Osteoblast (primary cell): ENCODE measurements at regions not wholly inside any gene's neighbourhood (a gene's known extent, or its start where the extent isn't known, plus 50 kb on each side); places are given as distances from the start of the nearest gene placed in this dataset.

Experiments
- DNase-seq: peaks from one replicate; pipeline ENCODE4 v3.0.0; 2011; ENCODE audit warnings: low spot score, mixed read lengths; ENCODE audit not compliant: insufficient read length; ENCODE audit errors: missing footprints
- H2AFZ ChIP-seq: 2 replicates; pipeline ENCODE4 v1.6.0; 2011; ENCODE audit warnings: mild to moderate bottlenecking, low read length
- H3K27ac ChIP-seq: 2 replicates; pipeline ENCODE4 v1.5.1; 2011; ENCODE audit warnings: mild to moderate bottlenecking, low read depth, low read length, moderate library complexity
- H3K27me3 ChIP-seq: 2 replicates; pipeline ENCODE4 v1.6.0; 2012; ENCODE audit warnings: mild to moderate bottlenecking, control low read depth, inconsistent platforms, low read length, moderate library complexity; ENCODE audit not compliant: insufficient read depth
- H3K36me3 ChIP-seq: 2 replicates; pipeline ENCODE4 v1.5.1; 2011; ENCODE audit warnings: mild to moderate bottlenecking, low read length, control low read depth, moderate library complexity; ENCODE audit not compliant: insufficient read depth
- H3K4me1 ChIP-seq: 2 replicates; pipeline ENCODE4 v1.5.1; 2011; ENCODE audit warnings: mild to moderate bottlenecking, low read length, control low read depth, moderate library complexity; ENCODE audit not compliant: insufficient read depth
- H3K4me2 ChIP-seq: 2 replicates; pipeline ENCODE4 v1.6.0; 2011; ENCODE audit warnings: mild to moderate bottlenecking, low read length; ENCODE audit not compliant: insufficient read depth
- H3K4me3 ChIP-seq: fragments of 200-600 bp; sonication (generic); 3 replicates; pipeline ENCODE4 v1.5.1; 2012; ENCODE audit warnings: mild to moderate bottlenecking, low read length, inconsistent platforms; ENCODE audit not compliant: insufficient read depth
- H3K79me2 ChIP-seq: 2 replicates; pipeline ENCODE4 v1.6.0; 2012; ENCODE audit warnings: mild to moderate bottlenecking, low read length, control low read depth, inconsistent platforms; ENCODE audit not compliant: insufficient read depth
- H3K9me3 ChIP-seq: 2 replicates; pipeline ENCODE4 v1.5.1; 2011; ENCODE audit warnings: low read depth, low read length, control low read depth
- H4K20me1 ChIP-seq: 2 replicates; pipeline ENCODE4 v1.6.0; 2012; ENCODE audit warnings: mild to moderate bottlenecking, low read length, control low read depth; ENCODE audit not compliant: insufficient read depth
- CTCF ChIP-seq: IDR thresholded peaks from 2 replicates; pipeline ENCODE4 v1.5.1; 2011; ENCODE audit warnings: mild to moderate bottlenecking, low read depth, low read length, moderate library complexity; ENCODE audit errors: extremely low read depth

- H4K20me1 ChIP-seq = no peaks in the 10 kb centered on the region
- H3K4me1 ChIP-seq = no peaks in the 10 kb centered on the region
- H3K4me3 ChIP-seq = no peak overlapping the region
- H3K27ac ChIP-seq = no peak overlapping the region
- no peaks in the 10 kb centered on the region for H3K36me3 ChIP-seq
- H3K4me2 ChIP-seq = no peak overlapping the region
- no peak overlapping the region for H2AFZ ChIP-seq
- no peak for DNase-seq
- no peaks in the 10 kb centered on the region for H3K79me2 ChIP-seq
- no peak for TF ChIP-seq CTCF
- peaks cover 23% of the 10 kb centered on the region for H3K27me3 ChIP-seq
- H3K9me3 ChIP-seq = no peaks in the 10 kb centered on the region
Observed at GRCh38 chr22:27387561-27387960, 414.0 kb downstream of the MN1 start.

GRCh38 chr22:27388090-27388600 is 413.4 kb downstream of the MN1 start:
- no peaks in the 10 kb centered on the region for H3K4me1 ChIP-seq
- no peaks in the 10 kb centered on the region for H3K79me2 ChIP-seq
- DNase-seq = no peak
- no peaks in the 10 kb centered on the region for H4K20me1 ChIP-seq
- H2AFZ ChIP-seq = no peak overlapping the region
- no peak overlapping the region for H3K4me3 ChIP-seq
- no peak overlapping the region for H3K27ac ChIP-seq
- peaks cover 23% of the 10 kb centered on the region for H3K27me3 ChIP-seq
- no peaks in the 10 kb centered on the region for H3K9me3 ChIP-seq
- H3K36me3 ChIP-seq = no peaks in the 10 kb centered on the region
- no peak for TF ChIP-seq CTCF
- H3K4me2 ChIP-seq = no peak overlapping the region

DNA sequence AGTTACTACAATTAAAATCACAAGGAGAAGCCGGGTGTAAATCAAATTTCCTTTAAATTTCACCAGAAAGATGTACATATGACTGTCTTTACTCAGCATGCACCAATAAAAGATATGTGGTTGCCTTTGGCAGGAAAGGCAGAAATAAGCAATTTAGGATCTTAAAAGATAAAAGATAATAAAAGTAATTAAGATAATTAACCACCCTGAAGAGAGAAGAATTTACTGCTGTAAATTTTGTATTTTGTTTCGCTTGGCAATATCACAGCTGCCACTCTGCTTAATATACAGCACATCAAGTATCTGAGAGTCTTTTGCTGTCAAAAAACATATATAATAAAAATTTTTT is 411.9 kb downstream of the MN1 start:
- no peaks in the 10 kb centered on the region for H3K79me2 ChIP-seq
- no peak for DNase-seq
- H3K27ac ChIP-seq = no peak overlapping the region
- H3K27me3 ChIP-seq = peaks cover 23% of the 10 kb centered on the region
- H3K36me3 ChIP-seq = no peaks in the 10 kb centered on the region
- no peaks in the 10 kb centered on the region for H3K9me3 ChIP-seq
- H3K4me1 ChIP-seq = no peaks in the 10 kb centered on the region
- no peak for TF ChIP-seq CTCF
- no peaks in the 10 kb centered on the region for H4K20me1 ChIP-seq
- no peak overlapping the region for H2AFZ ChIP-seq
- H3K4me3 ChIP-seq = no peak overlapping the region
- no peak overlapping the region for H3K4me2 ChIP-seq

DNA sequence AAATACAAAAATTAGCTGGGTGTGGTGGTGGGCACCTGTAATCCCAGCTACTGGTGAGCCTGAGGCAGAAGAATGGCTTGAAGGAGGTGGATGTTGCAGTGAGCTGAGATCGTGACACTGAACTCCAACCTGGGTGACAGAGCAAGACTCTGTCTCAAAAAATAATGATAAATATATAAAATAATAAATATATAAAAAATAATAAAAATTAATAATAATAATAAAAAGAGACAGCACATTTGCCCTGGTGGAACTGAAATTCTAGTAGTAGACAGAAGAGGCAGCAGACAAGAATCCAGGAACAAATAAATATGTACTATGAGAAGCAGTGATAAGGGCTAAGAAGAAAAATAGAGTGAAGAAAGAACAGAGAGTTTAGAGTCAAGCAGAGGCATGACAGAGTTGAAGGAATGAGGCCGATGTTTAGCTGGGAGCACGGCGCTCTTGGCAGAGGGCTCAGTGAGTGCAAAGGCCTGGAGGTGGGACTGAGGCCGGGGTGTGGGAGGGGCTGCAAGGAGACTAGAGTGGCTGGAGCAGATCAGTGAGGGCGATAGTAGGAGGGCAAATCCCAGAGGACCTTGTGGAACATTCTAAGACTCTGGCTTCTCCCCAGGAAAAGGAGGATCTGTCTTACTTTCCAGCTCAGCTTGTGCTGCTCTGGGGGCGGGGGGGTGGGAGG is 410.3 kb downstream of the MN1 start:
- H3K27ac ChIP-seq = no peak overlapping the region
- no peaks in the 10 kb centered on the region for H3K9me3 ChIP-seq
- H3K4me3 ChIP-seq = no peak overlapping the region
- H2AFZ ChIP-seq = no peak overlapping the region
- H3K36me3 ChIP-seq = no peaks in the 10 kb centered on the region
- H3K79me2 ChIP-seq = no peaks in the 10 kb centered on the region
- TF ChIP-seq CTCF = no peak
- peaks cover 24% of the 10 kb centered on the region for H3K27me3 ChIP-seq
- no peaks in the 10 kb centered on the region for H4K20me1 ChIP-seq
- DNase-seq = no peak
- H3K4me1 ChIP-seq = no peaks in the 10 kb centered on the region
- H3K4me2 ChIP-seq = no peak overlapping the region
